ENCODE measurements at regions not wholly inside any gene's neighbourhood (a gene's known extent, or its start where the extent isn't known, plus 50 kb on each side); places are given as distances from the start of the nearest gene placed in this dataset.

DNA sequence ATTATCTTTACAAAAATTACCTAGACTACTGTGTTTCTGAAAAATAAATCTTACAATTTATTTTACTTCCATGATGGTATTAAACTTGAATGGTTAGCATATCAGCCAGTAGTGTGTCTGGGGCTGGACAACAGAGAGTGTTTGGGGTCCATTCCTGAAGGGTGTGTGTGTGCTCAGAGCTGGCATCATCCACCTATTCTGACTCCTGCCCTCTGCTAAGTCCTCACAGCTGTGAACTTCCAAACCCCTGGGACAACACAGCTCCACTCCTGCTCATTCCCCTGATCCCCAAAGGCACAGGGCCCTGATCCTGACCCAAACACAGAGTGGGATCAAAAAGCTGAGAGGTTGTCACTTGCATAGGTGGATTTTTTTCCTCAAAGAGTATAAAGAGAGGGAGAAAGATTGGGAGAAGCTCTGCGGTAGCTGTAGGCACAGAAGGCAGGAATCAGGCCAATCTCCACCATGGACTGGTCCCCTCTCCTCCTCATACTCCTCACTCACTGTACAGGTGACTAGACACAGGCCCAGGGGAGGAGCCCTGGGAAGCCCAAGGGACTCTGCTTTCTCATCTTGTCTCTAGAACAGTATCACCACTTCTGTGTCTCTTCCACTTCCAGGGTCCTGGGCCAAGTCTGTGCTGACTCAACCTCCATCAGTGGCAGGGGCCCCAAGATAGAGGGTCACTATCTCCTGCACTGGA lies 55.7 kb upstream of the TOP3B start:
- H3K4me3 Mint-ChIP-seq (ENCODE audit: unreplicated experiment) = no peak overlapping the region
- H3K27ac Mint-ChIP-seq (ENCODE audit: unreplicated experiment) = no peak overlapping the region
- H3K4me1 Mint-ChIP-seq (ENCODE audit: unreplicated experiment) = no peaks in the 10 kb centered on the region
- TF ChIP-seq, protein P1, sequence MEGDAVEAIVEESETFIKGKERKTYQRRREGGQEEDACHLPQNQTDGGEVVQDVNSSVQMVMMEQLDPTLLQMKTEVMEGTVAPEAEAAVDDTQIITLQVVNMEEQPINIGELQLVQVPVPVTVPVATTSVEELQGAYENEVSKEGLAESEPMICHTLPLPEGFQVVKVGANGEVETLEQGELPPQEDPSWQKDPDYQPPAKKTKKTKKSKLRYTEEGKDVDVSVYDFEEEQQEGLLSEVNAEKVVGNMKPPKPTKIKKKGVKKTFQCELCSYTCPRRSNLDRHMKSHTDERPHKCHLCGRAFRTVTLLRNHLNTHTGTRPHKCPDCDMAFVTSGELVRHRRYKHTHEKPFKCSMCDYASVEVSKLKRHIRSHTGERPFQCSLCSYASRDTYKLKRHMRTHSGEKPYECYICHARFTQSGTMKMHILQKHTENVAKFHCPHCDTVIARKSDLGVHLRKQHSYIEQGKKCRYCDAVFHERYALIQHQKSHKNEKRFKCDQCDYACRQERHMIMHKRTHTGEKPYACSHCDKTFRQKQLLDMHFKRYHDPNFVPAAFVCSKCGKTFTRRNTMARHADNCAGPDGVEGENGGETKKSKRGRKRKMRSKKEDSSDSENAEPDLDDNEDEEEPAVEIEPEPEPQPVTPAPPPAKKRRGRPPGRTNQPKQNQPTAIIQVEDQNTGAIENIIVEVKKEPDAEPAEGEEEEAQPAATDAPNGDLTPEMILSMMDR (IDR thresholded peaks at IDR 0.05) = no peak
- DNase-seq (ENCODE audit: extremely low spot score, unreplicated experiment) = no peak
- H3K36me3 Mint-ChIP-seq (ENCODE audit: unreplicated experiment) = no peaks in the 10 kb centered on the region
- H3K9me3 Mint-ChIP-seq (ENCODE audit: unreplicated experiment) = no peaks in the 10 kb centered on the region
- peaks cover 52% of the 10 kb centered on the region for H3K27me3 Mint-ChIP-seq (ENCODE audit: unreplicated experiment)

DNA sequence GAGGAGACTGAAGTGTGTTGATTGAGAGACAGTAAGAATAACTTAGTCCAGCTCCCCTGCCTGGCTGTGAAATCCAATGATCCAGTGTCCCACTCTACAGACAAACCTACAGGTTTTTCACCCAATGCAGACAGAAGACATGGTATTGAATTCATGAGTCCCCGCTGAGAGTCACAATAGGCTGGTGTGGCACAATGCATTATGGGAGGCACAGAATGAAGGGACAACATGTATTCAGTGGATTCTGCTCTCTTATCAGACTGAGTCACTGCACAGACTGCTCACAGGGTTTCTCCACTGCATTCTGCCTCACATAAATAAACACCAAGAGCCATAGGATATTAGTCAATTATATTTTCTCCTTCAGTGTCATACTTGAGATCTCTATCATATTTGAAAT lies 55.2 kb upstream of the TOP3B start:
- H3K9me3 Mint-ChIP-seq (ENCODE audit: unreplicated experiment) = no peaks in the 10 kb centered on the region
- TF ChIP-seq, protein P1 (IDR thresholded peaks at IDR 0.05) = no peak
- no peaks in the 10 kb centered on the region for H3K36me3 Mint-ChIP-seq (ENCODE audit: unreplicated experiment)
- DNase-seq (ENCODE audit: extremely low spot score, unreplicated experiment) = no peak
- H3K27me3 Mint-ChIP-seq (ENCODE audit: unreplicated experiment) = peaks cover 50% of the 10 kb centered on the region
- H3K4me3 Mint-ChIP-seq (ENCODE audit: unreplicated experiment) = no peak overlapping the region
- H3K27ac Mint-ChIP-seq (ENCODE audit: unreplicated experiment) = no peak overlapping the region
- H3K4me1 Mint-ChIP-seq (ENCODE audit: unreplicated experiment) = no peaks in the 10 kb centered on the region

DNA sequence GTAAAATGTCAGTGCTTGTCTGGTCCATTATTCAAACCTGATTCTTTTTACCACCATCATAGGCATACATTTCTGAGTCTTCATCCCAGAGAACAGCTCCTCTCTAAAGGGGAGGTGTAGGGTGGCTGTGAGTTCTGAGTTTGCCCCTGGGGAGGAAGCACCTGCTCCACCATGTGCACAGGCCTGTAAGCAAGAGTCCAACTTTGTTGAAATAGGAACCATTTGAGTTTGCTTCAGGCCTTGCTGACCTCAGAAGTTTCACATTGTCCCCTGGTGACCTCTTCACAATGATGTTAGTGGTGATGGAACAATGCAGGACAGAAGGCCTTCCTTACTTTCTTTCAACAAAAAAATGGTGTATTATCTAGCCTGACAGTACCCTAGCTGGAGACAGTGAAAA lies 54.6 kb upstream of the TOP3B start:
- H3K4me3 Mint-ChIP-seq (ENCODE audit: unreplicated experiment) = no peak overlapping the region
- no peaks in the 10 kb centered on the region for H3K36me3 Mint-ChIP-seq (ENCODE audit: unreplicated experiment)
- TF ChIP-seq, protein P1 (IDR thresholded peaks at IDR 0.05) = no peak
- H3K27me3 Mint-ChIP-seq (ENCODE audit: unreplicated experiment) = peaks cover 47% of the 10 kb centered on the region
- H3K27ac Mint-ChIP-seq (ENCODE audit: unreplicated experiment) = no peak overlapping the region
- H3K9me3 Mint-ChIP-seq (ENCODE audit: unreplicated experiment) = no peaks in the 10 kb centered on the region
- no peak for DNase-seq (ENCODE audit: extremely low spot score, unreplicated experiment)
- H3K4me1 Mint-ChIP-seq (ENCODE audit: unreplicated experiment) = no peaks in the 10 kb centered on the region

DNA sequence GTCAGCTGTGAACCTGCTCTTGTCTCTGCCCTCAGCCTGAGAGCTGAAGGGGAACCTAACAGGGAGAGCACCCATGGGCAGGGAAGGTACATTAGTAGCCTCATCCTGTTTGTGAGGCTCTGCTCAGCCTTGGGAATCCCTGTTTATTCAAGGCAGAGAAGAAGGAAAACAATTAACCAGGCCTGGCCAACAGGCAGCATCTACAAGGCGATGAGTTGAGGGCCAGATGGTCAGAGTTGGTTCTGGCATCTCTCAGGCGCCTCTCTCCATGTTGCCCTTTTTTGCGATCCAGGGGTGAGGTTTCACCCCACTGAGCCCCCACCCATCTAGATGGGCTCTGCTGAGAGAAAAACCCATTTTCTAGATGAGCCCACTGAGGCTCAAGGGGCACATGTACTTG lies 54.0 kb upstream of the TOP3B start:
- Mint-ChIP-seq H3K27ac (ENCODE audit: unreplicated experiment) (no peak overlapping the region), H3K4me3 (ENCODE audit: unreplicated experiment) (no peak overlapping the region)
- DNase-seq (ENCODE audit: extremely low spot score, unreplicated experiment) = no peak

DNA sequence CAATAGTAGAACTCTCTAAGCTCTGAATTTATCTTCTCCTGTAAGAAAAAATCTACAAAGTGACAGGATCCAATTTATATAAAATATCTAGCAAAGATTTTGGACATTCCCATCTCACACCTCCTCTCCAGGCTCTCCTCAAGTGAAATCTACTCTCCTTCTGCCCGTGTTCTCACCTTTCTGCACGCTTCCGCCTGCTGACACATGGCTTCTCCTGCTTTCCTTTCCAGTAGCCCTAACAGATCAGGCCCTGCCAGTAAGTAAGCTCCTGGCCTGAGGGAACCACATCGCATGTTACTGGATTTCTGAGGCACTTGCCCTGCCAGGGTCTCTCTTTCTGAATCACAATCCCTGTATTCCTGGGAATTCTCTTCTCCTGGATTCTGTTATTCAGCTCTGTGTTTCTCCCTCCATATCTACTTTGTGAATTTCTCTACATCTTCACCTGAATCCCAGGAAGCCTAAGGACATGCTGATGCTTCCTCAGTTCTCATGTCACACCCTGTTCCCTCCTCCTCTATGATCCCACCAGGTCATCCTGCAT lies 53.3 kb upstream of the TOP3B start:
- H3K4me3 Mint-ChIP-seq (ENCODE audit: unreplicated experiment) = no peak overlapping the region
- no peaks in the 10 kb centered on the region for H3K36me3 Mint-ChIP-seq (ENCODE audit: unreplicated experiment)
- H3K27ac Mint-ChIP-seq (ENCODE audit: unreplicated experiment) = no peak overlapping the region
- H3K27me3 Mint-ChIP-seq (ENCODE audit: unreplicated experiment) = peaks cover 43% of the 10 kb centered on the region
- TF ChIP-seq, protein P1 (IDR thresholded peaks at IDR 0.05) = no peak
- H3K9me3 Mint-ChIP-seq (ENCODE audit: unreplicated experiment) = no peaks in the 10 kb centered on the region
- no peak for DNase-seq (ENCODE audit: extremely low spot score, unreplicated experiment)
- H3K4me1 Mint-ChIP-seq (ENCODE audit: unreplicated experiment) = no peaks in the 10 kb centered on the region

More for the DNA sequence above, 54.0 kb upstream of the TOP3B start:
- TF ChIP-seq, protein P1 (IDR thresholded peaks at IDR 0.05) = no peak
- H3K36me3 Mint-ChIP-seq (ENCODE audit: unreplicated experiment) = no peaks in the 10 kb centered on the region
- peaks cover 41% of the 10 kb centered on the region for H3K27me3 Mint-ChIP-seq (ENCODE audit: unreplicated experiment)
- H3K9me3 Mint-ChIP-seq (ENCODE audit: unreplicated experiment) = no peaks in the 10 kb centered on the region
- H3K4me1 Mint-ChIP-seq (ENCODE audit: unreplicated experiment) = no peaks in the 10 kb centered on the region

Measured in osteocyte (in vitro differentiated cells).